Neuron (in vitro differentiated cells): ENCODE measurements at regions not wholly inside any gene's neighbourhood (a gene's known extent, or its start where the extent isn't known, plus 50 kb on each side); places are given as distances from the start of the nearest gene placed in this dataset.

ENCODE experiments used
- H2AFZ ChIP-seq: one replicate; pipeline ENCODE4 v1.6.1; 2013; ENCODE audit warnings: low read depth, mild to moderate bottlenecking, inconsistent platforms, low read length, moderate library complexity
- H3K27me3 ChIP-seq: one replicate; pipeline ENCODE4 v1.6.1; 2013; ENCODE audit warnings: low read length; ENCODE audit not compliant: insufficient read depth
- H3K36me3 ChIP-seq: one replicate; pipeline ENCODE4 v1.6.1; 2013; ENCODE audit warnings: low read length; ENCODE audit not compliant: insufficient read depth
- H3K4me1 ChIP-seq: one replicate; pipeline ENCODE4 v1.6.1; 2013; ENCODE audit warnings: low read length; ENCODE audit not compliant: insufficient read depth
- H3K4me3 ChIP-seq: 2 replicates; pipeline ENCODE4 v1.5.1; 2013; ENCODE audit warnings: mild to moderate bottlenecking, low read length, moderate library complexity
- H3K9me3 ChIP-seq: one replicate; pipeline ENCODE4 v1.6.1; 2013; ENCODE audit warnings: low read length

DNA sequence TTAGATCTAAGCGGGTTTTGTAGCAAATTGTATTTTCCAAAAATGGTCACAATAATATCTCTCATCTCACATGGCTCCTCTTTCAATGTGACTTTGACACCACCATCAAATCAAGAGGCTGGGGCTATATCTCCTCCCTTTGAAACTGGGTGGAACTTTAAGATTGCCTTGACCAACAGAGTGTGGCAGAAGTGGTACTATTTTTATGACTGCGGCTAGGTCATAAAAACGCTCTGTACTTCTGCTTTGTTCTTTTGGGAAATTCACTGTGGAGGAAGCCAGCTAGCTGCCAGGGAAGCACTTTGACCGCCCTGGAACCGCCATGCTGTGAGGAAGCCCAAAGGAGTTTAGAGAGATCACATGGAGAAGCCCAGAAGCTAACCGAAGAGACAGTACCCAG is 50.7 kb upstream of the ACOT11 start:
- no peaks in the 10 kb centered on the region for H3K36me3 ChIP-seq
- no peak overlapping the region for H3K4me3 ChIP-seq
- H2AFZ ChIP-seq, result no peak overlapping the region
- H3K4me1 ChIP-seq, result peaks cover 8% of the 10 kb centered on the region
- peaks cover 19% of the 10 kb centered on the region for H3K27me3 ChIP-seq
- H3K9me3 ChIP-seq, result no peaks in the 10 kb centered on the region

DNA sequence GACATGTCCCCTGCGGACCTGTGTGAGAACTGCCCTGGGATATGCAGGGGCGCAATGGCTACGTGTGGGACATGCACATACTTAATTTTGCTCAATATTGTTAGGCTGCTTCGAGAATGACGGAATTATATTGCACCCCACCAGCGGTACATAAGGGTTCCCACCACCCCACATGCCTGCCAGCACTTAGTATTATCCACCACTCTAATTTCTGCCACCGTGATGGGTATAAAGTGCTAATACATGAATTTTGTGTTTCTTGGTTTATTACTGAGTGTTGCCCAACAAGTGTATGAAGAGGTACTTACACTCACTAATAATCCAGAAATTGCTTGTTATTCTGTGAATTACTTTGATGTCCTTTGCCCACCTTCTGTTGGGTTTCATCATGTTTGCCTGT is 52.1 kb upstream of the ACOT11 start:
- Histone ChIP-seq H3K27me3 (peaks cover 19% of the 10 kb centered on the region), H2AFZ (no peak overlapping the region), H3K9me3 (no peaks in the 10 kb centered on the region), H3K4me1 (peaks cover 8% of the 10 kb centered on the region), H3K36me3 (no peaks in the 10 kb centered on the region), H3K4me3 (no peak overlapping the region)

GRCh38 chr1:54493608-54494007 is 54.4 kb upstream of the ACOT11 start:
- H3K36me3 ChIP-seq, result no peaks in the 10 kb centered on the region
- H2AFZ ChIP-seq, result no peak overlapping the region
- H3K9me3 ChIP-seq, result no peaks in the 10 kb centered on the region
- no peak overlapping the region for H3K4me3 ChIP-seq
- peaks cover 6% of the 10 kb centered on the region for H3K27me3 ChIP-seq
- peaks cover 23% of the 10 kb centered on the region for H3K4me1 ChIP-seq

- no peaks in the 10 kb centered on the region for H3K27me3 ChIP-seq
- no peak overlapping the region for H2AFZ ChIP-seq
- no peaks in the 10 kb centered on the region for H3K9me3 ChIP-seq
- H3K36me3 ChIP-seq, result no peaks in the 10 kb centered on the region
- H3K4me1 ChIP-seq, result peaks cover 34% of the 10 kb centered on the region
- no peak overlapping the region for H3K4me3 ChIP-seq
Measured at GRCh38 chr1:54490361-54491248, 57.4 kb upstream of the ACOT11 start.

DNA sequence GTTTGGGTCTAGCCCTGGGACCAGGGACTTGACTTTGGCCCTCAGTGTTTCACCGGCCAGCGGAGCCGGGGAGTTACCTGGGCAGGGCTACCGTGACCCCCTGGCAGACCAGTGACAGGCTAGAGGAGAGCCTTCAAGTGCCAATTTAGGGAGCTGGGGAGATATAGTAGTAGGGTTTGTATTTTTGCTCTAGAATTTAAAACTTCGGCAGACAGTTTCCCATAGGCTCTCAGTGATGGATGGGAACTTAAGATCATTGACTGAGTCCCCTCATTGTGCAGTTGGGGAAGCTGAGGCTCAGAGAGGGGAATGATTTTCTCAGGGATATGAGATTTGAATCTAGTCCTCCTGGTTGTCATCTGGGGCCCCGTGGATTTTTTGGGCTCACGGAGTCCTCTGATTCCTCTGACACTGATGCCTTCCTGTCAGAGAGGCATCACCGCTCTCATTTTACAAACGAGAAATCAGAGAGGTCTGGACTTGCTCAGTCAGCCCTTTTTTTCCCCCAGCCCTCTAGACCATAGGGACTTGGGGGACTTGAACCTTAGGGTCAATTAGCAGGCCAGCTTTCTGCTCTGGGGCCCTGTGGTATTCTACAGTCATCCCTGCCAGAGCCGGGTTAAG is 58.3 kb upstream of the ACOT11 start:
- Histone ChIP-seq H3K27me3 (no peaks in the 10 kb centered on the region), H3K36me3 (no peaks in the 10 kb centered on the region), H3K4me3 (peak overlapping the region; percentile 34), H3K9me3 (no peaks in the 10 kb centered on the region), H3K4me1 (peaks cover 34% of the 10 kb centered on the region), H2AFZ (peak overlapping the region; percentile 61)

GRCh38 chr1:54488779-54489626 is 59.0 kb upstream of the ACOT11 start:
- H3K36me3 ChIP-seq, result no peaks in the 10 kb centered on the region
- no peaks in the 10 kb centered on the region for H3K27me3 ChIP-seq
- H3K4me1 ChIP-seq, result peaks cover 34% of the 10 kb centered on the region
- H3K9me3 ChIP-seq, result no peaks in the 10 kb centered on the region
- H2AFZ ChIP-seq, result peak overlapping the region; percentile 26
- H3K4me3 ChIP-seq, result peak overlapping the region; percentile 56

DNA sequence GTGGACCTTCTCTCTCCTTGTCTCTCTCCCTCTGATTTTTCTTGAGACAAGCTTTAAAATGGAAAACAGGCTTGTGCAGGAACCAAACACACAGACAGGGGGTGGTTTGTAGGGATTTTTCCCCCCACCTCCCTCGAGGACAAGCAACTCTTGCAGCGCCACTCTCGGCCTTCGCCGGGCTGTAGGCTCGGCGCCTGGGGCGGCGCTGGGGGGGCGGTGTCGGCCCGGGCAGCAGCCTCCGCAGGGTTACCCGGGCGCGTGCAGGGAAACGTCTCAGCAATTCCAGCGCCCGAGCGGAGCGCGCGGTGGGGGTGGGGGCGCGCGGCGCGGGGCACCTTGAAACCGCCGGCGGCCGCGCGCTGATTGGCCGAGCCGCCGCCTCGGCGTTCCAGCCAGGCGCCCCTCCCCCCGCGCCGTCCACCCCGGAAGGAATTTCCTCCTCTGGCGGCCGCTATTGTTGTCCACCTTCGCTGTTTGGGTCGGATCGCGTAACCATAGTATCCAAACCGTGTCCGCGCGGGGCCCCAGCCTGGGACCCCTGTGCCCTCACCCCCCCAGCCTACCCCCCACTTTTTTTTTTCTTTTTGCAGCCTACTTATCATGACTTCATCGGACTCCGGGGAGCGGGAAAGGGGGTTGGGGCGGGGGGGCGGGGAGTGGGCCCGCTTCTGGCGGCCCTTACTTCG is 59.8 kb upstream of the ACOT11 start:
- no peaks in the 10 kb centered on the region for H3K36me3 ChIP-seq
- H3K27me3 ChIP-seq, result no peaks in the 10 kb centered on the region
- H3K9me3 ChIP-seq, result no peaks in the 10 kb centered on the region
- peaks cover 34% of the 10 kb centered on the region for H3K4me1 ChIP-seq
- H2AFZ ChIP-seq, result peak overlapping the region; percentile 84
- peak overlapping the region; percentile 56 for H3K4me3 ChIP-seq

GRCh38 chr1:54487571-54488050 is 60.4 kb upstream of the ACOT11 start:
- Histone ChIP-seq H3K4me3 (peak overlapping the region; percentile 49), H3K36me3 (no peaks in the 10 kb centered on the region), H3K9me3 (no peaks in the 10 kb centered on the region)

DNA sequence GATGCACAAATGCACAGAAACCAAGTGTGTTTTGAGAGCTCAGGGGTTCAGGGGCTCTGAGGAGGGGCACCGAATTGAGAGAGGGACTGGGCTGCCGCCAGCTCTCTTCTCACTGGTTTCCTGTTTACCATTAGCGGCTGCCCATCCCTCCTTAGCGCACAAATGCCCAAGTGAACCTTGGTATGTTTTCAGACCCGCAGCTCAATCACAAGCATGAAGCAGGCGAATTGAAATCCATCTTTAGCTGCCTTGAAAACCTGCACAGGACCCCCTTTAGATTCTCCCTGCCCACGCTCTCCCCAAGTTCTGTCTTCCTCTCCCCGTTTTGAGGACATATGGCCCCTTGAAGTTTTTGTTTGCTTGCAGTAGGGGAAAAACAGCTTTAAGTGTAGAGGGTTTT is 61.1 kb upstream of the ACOT11 start:
- H3K9me3 ChIP-seq, result no peaks in the 10 kb centered on the region
- no peaks in the 10 kb centered on the region for H3K27me3 ChIP-seq
- peaks cover 34% of the 10 kb centered on the region for H3K4me1 ChIP-seq
- no peaks in the 10 kb centered on the region for H3K36me3 ChIP-seq
- no peak overlapping the region for H3K4me3 ChIP-seq
- no peak overlapping the region for H2AFZ ChIP-seq

More at GRCh38 chr1:54487571-54488050, 60.4 kb upstream of the ACOT11 start:
- H3K27me3 ChIP-seq, result no peaks in the 10 kb centered on the region
- peak overlapping the region; percentile 84 for H2AFZ ChIP-seq
- H3K4me1 ChIP-seq, result peaks cover 34% of the 10 kb centered on the region

- no peaks in the 10 kb centered on the region for H3K27me3 ChIP-seq
Measured at GRCh38 chr1:54485416-54485815, 62.6 kb upstream of the ACOT11 start.

DNA sequence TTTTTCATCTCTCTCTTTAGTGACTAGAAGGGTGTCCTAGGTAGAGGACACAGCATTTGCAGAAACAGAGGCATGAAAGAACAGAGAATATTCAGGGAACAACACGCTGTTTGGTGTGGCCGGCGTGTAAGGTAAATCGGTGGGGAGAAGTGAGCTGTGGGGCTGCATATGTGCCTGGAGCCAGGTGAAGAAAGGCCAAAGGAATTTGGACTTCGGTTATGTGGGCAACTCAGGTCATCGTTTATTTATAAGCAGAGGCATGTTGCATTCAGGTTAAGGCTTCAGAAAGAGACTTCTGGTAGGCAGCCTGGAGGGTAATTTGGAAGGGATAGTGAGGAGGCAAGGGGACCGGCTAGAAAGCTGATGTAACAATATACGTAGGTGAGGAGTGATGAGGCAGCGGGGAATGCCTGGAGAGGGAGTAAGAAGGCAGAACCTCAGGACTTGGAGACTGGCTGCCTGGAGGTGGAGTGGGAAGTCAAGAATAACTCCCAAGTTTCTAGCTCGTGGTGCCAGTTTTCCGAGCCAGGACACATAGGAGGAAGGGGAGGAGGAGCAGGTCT is 64.1 kb upstream of the ACOT11 start:
- peaks cover 21% of the 10 kb centered on the region for H3K4me1 ChIP-seq
- no peak overlapping the region for H3K4me3 ChIP-seq
- no peaks in the 10 kb centered on the region for H3K36me3 ChIP-seq
- H3K9me3 ChIP-seq, result no peaks in the 10 kb centered on the region
- no peak overlapping the region for H2AFZ ChIP-seq
- H3K27me3 ChIP-seq, result no peaks in the 10 kb centered on the region

More at GRCh38 chr1:54485416-54485815, 62.6 kb upstream of the ACOT11 start:
- Histone ChIP-seq H3K4me1 (peaks cover 29% of the 10 kb centered on the region), H3K36me3 (no peaks in the 10 kb centered on the region), H3K4me3 (no peak overlapping the region), H2AFZ (no peak overlapping the region), H3K9me3 (no peaks in the 10 kb centered on the region)

GRCh38 chr1:54481201-54481884 is 66.7 kb upstream of the ACOT11 start:
- H3K9me3 ChIP-seq, result no peaks in the 10 kb centered on the region

More at GRCh38 chr1:54481201-54481884, 66.7 kb upstream of the ACOT11 start:
- Histone ChIP-seq H2AFZ (no peak overlapping the region), H3K4me3 (no peak overlapping the region), H3K27me3 (no peaks in the 10 kb centered on the region), H3K4me1 (peaks cover 10% of the 10 kb centered on the region), H3K36me3 (no peaks in the 10 kb centered on the region)
